Thyroid gland (tissue), 4 donors: ENCODE measurements at regions not wholly inside any gene's neighbourhood (a gene's known extent, or its start where the extent isn't known, plus 50 kb on each side); places are given as distances from the start of the nearest gene placed in this dataset.

ENCODE experiments used
- CTCF ChIP-seq, 6 experiments: fragments of 200-600 bp in 3 of 6; fragments of 450-650 bp in 3 of 6; sonication (generic) in 3 of 6; IDR thresholded peaks; one replicate each; pipeline ENCODE4 v1.5.1; 2016 to 2019; ENCODE audit warnings: antibody characterized with exemption in 6 of 6, mild to moderate bottlenecking in 2 of 6, inconsistent platforms in 1 of 6, moderate library complexity in 1 of 6
- POLR2A ChIP-seq, 2 donors: fragments of 450-650 bp; IDR thresholded peaks; one replicate each; pipeline ENCODE4 v1.6.1; 2017; ENCODE audit warnings: antibody characterized with exemption in 2 of 2, mild to moderate bottlenecking in 2 of 2, moderate library complexity in 1 of 2

GRCh38 chrX:132270021-132270420 is 50.8 kb upstream of the RAP2C start:
- TF ChIP-seq CTCF (IDR thresholded peaks at IDR 0.05) = no peak
- TF ChIP-seq POLR2A (IDR thresholded peaks at IDR 0.05) = no peak
